AML-193 (cell line): ENCODE measurements at regions not wholly inside any gene's neighbourhood (a gene's known extent, or its start where the extent isn't known, plus 50 kb on each side); places are given as distances from the start of the nearest gene placed in this dataset.

Experiments used
- DNase-seq, 2 experiments: peaks; one replicate each; lab custom pipeline; 2025; lab: John Stamatoyannopoulos, UW

DNA sequence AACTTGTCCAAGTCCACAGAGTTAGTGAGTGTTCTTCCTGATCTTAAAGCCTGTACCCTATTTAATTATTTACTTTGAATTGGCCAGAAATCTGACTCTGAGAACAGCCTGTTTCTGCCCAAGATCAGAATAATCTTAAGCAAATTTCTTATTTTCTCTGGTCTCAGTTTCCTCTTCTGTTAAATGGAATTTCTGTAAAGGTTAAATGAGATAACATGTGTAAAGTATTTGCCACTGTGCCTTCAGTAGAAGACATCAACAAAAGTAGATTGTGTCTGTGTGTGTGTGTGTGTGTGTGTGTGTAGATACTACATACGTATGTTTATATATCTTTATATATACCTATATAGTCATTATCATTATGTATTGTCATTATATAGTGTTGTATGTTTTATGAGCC lies 124.2 kb upstream of the FGGY start:
- no peak for DNase-seq

DNA sequence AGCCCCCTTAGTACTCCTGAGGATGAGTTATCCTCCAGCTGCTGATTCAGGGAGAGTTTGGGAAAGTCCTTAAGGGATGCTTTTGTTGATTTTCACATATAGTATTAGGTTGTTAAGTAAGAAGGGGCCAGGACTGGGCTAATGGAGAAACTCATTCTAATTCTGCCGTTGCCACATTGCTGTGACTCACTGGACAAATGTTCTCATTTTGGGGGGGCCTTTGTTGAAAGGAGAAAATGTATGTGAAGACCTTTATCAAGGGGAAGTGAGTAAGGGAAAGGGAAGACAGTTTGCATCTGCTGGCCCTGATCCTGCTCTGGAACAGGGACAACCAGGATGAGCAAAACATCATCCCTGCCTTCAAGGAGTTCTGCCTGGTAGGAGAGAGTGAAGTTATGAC lies 123.2 kb upstream of the FGGY start:
- DNase-seq, result no peak

DNA sequence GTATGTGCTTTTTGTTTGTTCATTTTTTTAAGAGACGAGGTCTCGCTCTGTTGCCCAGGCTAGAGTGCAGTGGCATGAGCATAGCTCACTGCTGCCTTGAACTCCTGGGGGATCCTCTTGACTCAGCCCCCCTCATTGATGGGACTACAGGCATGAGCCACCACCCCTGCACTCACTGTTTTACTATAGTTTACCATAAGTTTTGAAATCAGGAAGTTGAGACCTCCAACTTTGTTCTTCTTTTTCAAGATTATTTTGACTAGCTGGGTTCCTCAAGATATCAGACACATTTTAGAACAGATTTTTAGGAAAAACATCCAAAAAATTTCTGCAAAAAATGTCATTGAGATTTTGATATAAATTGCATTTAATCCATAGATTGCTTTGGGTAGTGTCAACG lies 120.4 kb upstream of the FGGY start:
- peak; percentile 6 to 7 for DNase-seq

DNA sequence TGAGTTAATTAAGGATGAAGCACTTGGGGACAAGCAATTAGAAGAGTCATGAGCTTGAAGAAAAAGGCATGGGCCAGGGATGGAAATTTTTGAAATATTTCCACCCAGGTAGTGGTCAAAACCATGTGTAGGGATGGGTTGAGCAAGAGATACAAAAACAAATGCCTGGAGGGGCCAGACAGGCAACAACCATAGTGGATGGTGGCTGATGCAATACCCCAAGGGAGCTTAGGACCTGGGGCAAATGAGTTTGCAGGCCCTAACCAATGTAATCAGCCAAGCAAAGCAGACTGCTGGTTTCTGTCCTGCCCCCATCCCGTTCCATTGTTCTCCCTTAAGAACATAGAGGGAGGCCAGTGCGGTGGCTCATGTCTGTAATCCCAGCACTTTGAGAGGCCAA lies 119.1 kb upstream of the FGGY start:
- DNase-seq, result peak in 1 of 2 experiments; percentile 11

DNA sequence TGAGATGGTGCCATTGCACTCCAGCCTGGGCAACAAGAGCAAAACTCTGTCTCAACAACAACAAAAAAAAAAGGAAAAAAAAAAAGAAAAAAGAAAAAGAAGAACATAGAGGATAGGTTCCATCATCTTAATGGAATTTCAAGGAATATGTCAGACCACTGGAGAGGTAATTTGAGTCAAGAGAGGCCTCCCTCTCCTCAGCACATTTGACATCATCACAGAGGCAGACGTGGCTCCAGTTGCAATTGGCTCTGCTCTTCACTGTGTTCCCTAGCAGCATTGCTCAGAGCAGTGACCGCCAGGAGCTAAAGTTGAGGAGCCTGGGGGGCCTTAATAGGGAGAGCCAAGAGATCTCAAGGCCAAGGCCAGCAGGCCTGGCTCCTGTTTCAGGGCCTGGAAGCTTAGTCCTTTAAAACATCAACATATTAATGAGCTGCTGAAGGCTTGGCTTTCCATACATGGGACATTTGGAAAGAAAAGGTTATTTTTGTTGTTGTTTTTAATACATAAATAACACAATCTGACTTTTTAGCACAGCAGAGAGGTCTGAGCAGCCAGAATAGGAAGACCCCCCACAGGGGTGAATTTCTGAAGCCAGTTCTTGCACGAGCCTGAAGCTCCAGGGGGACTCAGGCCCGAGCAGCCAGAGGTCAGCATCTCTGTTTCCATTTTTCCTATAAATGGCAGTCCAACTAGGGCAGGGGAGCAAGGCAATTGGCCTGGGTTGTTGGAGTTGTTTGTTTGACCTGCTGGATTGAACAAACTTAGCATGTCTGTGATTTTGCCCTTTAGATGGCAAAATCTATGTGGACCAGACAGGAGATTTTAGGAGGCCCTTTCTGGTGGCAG lies 118.3 kb upstream of the FGGY start:
- no peak for DNase-seq

DNA sequence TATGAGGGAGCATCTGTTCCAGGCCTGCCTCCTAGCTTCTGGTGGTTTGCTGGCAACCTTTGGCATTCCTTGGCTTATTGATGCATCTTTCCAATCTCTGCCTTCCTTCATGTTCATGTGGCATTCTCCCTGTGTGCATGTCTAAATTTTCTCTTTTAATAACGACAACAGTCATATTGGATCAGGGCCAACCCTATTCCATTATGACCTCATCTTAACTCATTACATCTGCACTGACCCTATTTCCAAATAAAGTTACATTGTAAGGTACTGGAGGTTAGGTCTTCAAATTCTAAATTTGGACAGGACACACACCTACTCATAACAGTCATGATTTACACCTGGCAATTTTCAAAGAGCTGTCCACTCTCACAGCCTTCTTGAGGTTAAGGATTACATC lies 117.2 kb upstream of the FGGY start:
- no peak for DNase-seq

DNA sequence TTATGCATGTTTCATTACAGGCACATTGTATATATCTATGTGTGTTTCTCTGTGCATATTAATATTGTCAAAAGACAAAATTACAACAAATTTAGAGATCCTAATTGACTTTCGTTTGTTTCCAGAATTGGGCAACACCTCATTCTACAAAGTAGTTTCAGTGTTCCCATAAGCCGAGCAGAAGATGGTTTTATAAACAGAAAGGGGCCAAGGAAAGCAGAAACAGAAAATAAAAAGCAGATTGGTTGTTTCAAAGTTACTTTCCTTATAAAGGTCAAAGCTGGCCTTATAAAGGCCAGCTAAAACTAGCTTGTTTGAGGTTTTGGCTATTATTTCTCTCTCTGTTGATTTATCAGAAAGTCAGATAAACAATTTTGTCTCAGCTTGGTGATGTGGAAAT lies 116.2 kb upstream of the FGGY start:
- DNase-seq, result no peak

DNA sequence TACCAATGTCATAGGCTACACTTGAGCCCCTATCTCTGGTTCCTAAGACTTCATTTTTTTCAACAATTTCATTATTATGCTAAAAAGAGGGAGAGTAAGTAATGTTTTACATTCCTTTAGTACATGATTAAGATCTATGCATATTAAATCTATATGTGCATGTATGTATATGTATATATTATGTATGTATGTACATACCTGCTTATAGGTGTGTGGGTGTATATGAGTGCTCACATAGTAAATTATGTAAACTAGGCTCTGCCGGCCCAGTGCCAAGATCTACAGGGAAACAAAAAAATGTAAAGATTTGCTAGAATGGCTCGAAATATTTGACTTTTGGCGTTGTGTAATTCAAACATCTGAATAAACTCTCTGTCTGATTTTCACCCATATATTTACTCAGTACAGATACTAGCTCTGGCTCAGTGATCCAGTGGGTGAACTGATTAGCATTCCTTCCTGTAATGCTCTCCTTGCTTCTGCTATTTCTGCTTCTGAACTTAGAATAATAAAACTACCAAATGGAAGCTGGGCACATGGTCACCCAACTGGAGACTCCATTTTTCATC lies 113.1 kb upstream of the FGGY start:
- no peak for DNase-seq

DNA sequence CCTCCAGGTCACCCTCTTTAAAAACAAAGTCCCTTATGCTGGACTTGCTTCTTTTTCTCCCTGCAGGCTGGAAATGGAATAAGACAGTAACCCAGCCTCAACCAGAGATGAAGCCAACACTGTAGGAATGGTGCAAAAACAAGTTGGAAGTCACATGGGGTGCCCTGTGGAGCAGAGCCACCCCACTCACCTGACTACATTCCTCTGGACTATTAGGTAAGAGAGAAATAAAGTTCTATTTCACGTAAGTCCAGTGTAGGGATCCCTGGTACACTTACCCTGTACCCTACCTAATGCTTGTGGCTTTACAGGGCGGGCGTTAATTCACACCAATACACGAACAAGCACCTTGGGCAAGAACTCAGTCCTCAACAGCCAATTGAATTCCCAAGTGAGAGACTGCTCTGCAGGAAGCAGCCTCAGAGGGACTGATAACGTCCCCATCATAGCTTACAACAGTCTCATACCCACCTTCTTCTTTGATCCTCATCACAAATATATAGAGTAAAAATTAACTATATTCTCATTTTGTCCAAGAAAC lies 112.5 kb upstream of the FGGY start:
- no peak for DNase-seq

DNA sequence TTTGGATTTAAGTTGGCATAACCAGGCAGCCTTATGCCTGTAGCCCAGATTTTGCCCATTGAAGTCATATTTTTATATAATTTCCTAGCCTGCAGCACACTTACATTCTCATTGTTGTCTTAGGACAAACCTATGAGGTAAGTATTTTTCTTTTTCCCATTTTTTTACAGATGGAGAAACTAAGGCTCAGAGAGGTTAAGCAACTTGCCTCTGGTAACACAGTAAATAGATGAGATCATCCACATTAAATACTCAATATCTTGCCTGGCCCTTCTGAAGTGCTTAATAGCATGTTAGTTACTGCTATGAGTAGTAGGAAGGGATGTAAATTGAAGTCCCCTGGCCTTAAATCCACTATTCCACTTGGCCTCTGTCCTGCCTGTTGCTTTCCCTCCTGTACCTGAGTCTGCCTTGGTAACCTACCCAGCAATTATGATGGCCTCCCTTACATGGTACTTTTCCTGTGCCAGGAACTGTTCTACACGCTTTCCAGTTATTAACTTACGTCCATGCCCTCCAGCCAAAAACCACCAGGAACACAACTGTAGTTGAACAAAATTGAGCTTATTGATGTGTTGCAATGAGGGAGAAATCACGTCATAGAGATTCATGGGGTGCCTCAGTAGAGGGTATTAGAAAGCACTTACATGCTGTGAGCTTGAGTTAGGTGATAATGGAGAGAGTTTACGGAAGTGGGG lies 111.6 kb upstream of the FGGY start:
- no peak for DNase-seq

DNA sequence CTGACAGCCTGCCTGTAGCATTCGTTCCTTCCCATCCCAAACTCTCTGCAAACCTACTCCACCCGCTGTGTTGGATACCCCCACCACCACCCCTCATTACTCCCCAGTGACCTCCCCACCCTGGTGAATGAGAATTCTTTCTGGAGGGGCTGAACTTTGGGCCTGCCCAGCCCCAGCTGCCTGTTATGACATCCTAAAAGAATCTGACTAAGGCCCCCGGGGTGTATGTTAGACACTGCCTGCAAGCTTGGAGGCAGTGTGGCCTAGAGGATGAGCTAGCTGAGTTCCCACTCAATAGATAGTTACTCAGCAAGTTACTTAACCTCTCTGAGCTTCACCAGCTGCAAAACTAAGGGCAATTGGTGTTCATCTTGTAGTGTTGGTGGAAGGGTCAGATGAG lies 110.2 kb upstream of the FGGY start:
- DNase-seq, result no peak

DNA sequence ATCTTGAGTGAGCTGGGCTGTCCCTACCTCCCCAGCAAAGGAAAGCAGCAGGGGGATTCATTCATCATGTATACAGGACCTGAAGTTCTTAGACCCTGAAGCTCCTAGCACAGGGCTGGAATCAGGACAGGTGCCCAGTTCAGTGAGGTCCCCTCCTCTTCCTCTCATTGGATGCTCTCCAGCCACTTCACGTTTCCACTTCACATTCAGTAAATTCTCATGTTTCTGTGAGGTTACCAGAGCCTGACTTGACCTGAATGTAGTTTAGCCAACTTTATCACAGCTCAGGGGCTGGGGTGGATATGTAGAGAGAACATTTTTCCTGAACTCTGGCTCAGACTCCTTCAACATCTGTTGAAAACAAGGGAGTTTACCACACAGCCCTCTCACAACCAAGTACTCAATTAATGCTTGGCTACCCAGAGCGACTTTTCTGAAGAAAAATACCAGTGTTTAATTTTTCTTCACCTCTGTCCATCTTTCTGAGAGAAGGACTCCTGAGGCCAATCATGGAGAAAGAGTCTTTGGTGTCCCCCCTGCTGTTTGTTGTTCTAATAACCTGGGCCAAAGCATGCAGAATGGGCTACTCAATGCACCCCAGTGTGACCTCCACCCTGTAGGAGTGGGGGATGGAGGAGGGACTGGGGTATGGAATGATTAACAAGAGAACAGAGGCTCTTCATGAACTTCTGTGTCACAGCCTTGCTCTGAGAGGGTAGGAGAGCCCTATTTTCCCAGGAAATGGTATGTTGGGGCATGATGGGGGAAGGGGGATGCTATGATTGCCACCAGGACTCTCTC lies 108.3 kb upstream of the FGGY start:
- DNase-seq, result no peak

DNA sequence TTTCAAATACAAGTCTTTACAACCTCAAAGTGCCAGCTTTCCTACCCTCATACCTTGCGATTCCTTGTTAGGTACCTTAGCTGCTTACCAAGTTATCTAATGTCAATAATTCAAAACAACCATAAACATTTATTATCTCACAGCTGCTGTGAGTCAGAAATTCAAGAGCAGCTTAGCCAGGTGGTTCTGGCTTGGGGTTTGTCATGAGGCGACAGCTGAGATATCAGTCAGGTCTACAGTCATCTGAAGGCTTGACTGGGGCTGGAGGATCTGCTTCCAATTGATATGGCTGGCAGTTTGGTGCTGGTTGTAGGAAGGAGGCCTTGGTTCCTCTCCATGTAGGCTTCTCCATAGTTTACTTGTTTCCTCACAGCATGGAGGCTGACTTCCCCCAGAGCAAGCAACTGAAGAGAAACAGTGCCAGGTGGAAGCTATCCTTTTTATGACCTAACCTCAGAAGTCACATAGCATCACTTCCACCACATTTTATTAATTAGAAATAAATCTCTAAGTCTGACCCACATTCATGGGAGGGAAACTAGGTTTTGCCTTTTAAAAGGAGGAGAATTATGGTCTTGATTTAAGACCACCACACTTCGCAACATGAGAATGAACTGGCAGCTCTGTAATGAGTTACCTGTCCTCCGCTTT lies 103.3 kb upstream of the FGGY start:
- no peak for DNase-seq

DNA sequence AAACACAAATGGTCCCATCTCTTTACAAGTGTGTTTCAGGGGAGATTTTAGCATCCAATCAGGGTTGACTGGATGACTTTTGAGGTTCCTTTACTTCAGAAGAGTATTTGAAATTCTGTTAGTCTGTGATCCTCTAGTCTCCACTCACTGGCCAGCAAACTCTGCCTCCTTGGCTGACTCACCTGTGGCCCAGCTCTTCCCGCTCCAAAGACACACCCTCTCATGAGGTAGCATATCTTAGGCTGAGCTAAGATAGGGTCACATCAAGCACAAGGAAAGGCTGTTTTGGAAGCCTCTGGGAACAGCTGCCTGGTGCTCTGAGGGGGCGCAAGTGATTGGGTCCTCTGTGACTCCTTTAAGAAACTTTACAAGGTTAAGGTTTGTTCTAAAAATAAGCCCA lies 102.3 kb upstream of the FGGY start:
- no peak for DNase-seq

DNA sequence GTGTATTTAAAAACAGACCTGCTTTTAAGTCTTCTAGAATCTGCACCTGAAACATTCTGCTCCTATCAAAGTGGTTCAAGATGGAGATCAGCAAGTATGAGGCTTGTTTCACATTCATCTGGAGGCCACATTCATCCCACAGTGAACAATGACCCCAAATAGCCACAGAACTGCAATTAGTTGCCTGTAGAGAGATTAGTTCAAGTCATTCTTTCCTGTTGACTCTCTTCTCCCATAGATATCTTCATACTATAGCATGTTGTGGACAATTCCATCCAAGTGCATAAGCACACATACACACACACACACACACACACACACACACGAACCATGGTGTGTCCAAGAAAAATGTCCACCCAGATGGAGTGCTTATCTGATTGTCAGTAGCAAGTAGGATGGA lies 101.7 kb upstream of the FGGY start:
- DNase-seq, result no peak

DNA sequence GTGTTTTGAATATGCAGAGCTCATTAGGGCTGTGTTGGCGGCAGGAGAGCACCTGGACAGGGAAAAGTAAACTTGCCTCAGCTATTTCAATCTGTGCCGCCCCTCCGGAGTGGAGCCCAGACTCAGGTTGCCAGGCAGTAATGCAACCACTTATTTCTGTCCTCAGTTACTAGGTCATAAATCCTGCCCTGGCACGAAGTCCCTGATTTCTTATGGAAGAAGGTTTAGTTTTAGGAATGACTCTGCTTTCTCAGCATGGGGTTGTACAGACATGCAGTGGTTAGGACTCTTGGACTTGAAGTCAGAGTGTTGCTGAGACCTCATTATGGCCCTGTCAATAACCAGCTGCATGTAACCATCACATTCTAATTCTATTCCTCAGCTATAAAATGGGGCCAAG lies 98.3 kb upstream of the FGGY start:
- DNase-seq, result no peak

DNA sequence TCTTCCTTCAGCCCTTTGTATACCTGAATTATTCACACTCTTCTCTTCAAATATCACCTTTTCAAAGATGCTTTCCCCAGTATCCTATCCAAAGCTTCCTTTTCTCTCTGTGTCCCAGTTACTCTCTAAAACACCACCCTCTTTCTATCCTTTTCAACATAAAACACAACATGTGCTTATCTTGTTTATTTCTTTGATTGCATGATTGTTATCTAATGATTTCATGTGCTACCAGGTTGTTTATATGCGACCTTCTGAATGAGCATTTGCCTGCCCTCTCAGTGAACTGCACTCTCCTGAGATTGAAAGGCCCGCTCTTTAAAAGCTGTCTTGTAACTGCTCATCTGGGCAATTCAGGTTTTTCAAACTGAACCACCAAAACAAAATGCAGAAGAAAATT lies 97.7 kb upstream of the FGGY start:
- no peak for DNase-seq

DNA sequence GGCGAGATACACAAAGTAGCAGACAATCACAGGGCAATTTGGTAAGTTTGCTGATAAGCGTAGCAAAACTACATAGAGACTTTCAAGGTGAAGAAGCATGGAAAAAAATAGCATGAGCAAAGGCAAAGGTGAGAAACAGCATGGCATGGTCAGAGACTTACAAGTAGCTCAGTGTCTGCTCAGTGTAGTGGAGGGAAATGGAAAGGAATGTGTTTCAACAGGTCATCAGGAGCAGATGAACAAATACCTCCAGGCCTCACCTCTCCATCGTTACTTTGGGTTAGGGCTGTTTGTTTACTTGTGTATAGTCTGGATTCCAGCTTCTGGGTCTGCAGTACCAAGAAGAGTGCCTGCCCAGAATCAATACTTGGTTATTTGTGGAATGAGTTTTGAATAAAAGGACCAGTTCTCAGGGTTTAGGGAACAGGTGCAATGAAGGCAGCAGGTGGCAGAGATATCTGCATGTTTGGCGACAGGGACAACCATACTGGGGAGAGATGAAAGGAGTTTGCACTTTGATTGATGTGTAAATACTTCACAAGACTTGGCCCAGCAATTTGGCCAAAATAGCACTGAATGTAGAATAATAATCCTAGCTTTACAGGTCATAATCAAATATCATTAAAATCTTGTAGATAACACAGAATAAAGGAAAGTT lies 97.0 kb upstream of the FGGY start:
- DNase-seq, result no peak

DNA sequence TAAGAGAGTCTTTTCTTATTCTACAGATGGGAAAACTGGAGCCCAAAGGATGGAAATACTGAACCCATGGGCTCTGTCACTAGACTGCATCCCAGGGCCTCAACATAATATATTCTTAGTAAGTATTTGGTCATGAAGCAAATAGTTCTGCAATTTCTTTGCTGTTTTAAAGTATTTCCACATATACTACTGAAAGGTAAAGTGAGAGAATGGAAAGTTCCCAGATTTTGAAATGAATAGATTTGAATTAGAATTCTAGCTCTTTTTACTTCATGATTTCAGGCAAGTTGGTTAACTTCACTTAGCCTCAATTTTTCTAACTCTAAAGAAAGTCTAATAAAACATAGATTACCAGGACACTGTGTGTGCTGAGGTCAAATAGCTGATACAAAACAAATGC lies 95.6 kb upstream of the FGGY start:
- no peak for DNase-seq

DNA sequence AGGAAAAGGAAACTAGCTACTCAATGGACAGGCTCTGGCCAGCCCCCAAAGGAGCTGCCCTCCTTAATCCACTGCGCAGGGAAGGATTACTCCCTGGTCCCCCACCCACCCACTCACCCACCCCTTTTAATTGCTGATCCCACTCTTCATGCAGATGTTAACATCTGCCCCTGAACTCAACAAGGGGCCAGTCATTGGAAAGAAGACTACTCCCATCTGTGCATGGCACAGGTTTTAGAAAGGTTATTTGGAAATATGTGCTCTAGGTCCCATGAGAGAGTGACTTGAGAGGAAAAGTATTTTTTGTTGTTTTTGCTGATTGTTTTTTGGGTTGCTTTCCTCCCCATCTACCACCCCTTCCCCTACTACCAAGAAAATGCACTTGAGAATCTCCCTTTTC lies 94.4 kb upstream of the FGGY start:
- no peak for DNase-seq

DNA sequence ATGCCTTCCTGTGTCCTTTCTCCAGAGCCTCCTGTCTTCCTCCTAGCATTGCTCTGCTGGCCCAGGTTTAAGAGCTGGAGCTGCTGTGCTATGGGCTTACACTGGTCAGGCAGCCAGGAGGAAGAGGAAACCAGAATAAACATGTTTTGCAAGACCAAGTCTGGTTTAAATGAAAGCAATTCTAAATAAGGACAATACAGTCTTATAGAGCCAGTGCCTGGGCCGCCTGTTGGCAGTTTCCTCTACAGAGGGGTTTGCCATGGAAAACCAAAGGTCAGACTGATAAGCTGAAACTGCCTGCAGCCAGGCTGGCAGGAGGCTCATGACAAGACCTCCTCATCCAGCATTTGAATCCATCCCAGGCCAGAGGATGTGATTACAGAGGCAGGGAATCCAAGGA lies 92.9 kb upstream of the FGGY start:
- peak; percentile 65 to 70 for DNase-seq
